ENCODE measurements at regions not wholly inside any gene's neighbourhood (a gene's known extent, or its start where the extent isn't known, plus 50 kb on each side); places are given as distances from the start of the nearest gene placed in this dataset.

GRCh38 chr4:175536852-175537453 lies 275.1 kb downstream of the GPM6A start:
- TF ChIP-seq SREBF2 (IDR thresholded peaks at IDR 0.05) (no peak), POLR2A (IDR thresholded peaks at IDR 0.05; ENCODE audit: low read length) (no peak), MAFK (IDR thresholded peaks at IDR 0.05; ENCODE audit: partially characterized antibody) (no peak), CHD4 (IDR thresholded peaks at IDR 0.05; ENCODE audit: borderline replicate concordance) (no peak)
